ENCODE measurements at regions not wholly inside any gene's neighbourhood (a gene's known extent, or its start where the extent isn't known, plus 50 kb on each side); places are given as distances from the start of the nearest gene placed in this dataset.

- TF ChIP-seq CTCF (IDR thresholded peaks at IDR 0.05) (no peak), POLR2A (IDR thresholded peaks at IDR 0.05) (no peak)
Observed at GRCh38 chr5:125848751-125849150, 574.5 kb upstream of the GRAMD2B start.
